LHCN-M2 (cell line): ENCODE measurements at regions not wholly inside any gene's neighbourhood (a gene's known extent, or its start where the extent isn't known, plus 50 kb on each side); places are given as distances from the start of the nearest gene placed in this dataset.

ENCODE experiments used
- DNase-seq: peaks from one replicate; pipeline ENCODE4 v3.0.0-alpha.2; 2012; ENCODE audit warnings: low read depth

GRCh38 chr11:116642902-116643301, 129.9 kb downstream of the BUD13 start:
- DNase-seq: no peak

GRCh38 chr11:116642481-116642880, 130.3 kb downstream of the BUD13 start:
- no peak for DNase-seq

GRCh38 chr11:116641561-116642045, 131.2 kb downstream of the BUD13 start:
- no peak for DNase-seq

GRCh38 chr11:116640641-116641402, 132.0 kb downstream of the BUD13 start:
- no peak for DNase-seq

- no peak for DNase-seq
Observed at GRCh38 chr11:116638463-116638862, 134.3 kb downstream of the BUD13 start.

GRCh38 chr11:116637766-116638165, 135.0 kb downstream of the BUD13 start:
- DNase-seq: no peak

GRCh38 chr11:116636341-116636929, 136.4 kb downstream of the BUD13 start:
- no peak for DNase-seq

- no peak for DNase-seq
Observed at GRCh38 chr11:116631201-116631600, 141.6 kb downstream of the BUD13 start.

GRCh38 chr11:116618461-116618860, 154.3 kb downstream of the BUD13 start:
- no peak for DNase-seq

GRCh38 chr11:116615211-116615865, 157.4 kb downstream of the BUD13 start:
- DNase-seq: no peak

- DNase-seq: no peak
Observed at GRCh38 chr11:116614306-116615210, 158.2 kb downstream of the BUD13 start.

GRCh38 chr11:116613206-116613875, 159.4 kb downstream of the BUD13 start:
- DNase-seq: no peak

GRCh38 chr11:116611998-116612620, 160.7 kb downstream of the BUD13 start:
- DNase-seq: no peak

- no peak for DNase-seq
Observed at GRCh38 chr11:116610190-116610589, 162.6 kb downstream of the BUD13 start.

- DNase-seq: no peak
Observed at GRCh38 chr11:116607027-116607426, 165.8 kb downstream of the BUD13 start.

- DNase-seq: peak; percentile 9
Observed at GRCh38 chr11:116605543-116606459, 167.0 kb downstream of the BUD13 start.

- no peak for DNase-seq
Observed at GRCh38 chr11:116603728-116604323, 169.0 kb downstream of the BUD13 start.

- DNase-seq: no peak
Observed at GRCh38 chr11:116602637-116602942, 170.2 kb downstream of the BUD13 start.
